ENCODE measurements at regions not wholly inside any gene's neighbourhood (a gene's known extent, or its start where the extent isn't known, plus 50 kb on each side); places are given as distances from the start of the nearest gene placed in this dataset.

GRCh38 chr5:2417301-2417700, 334.2 kb downstream of the IRX2 start:
- Mint-ChIP-seq H3K9me3 (peaks cover 52% of the 10 kb centered on the region), H3K27ac (no peak overlapping the region), H3K36me3 (ENCODE audit: low read depth) (no peaks in the 10 kb centered on the region), H3K4me1 (ENCODE audit: low read depth) (no peaks in the 10 kb centered on the region), H3K27me3 (no peaks in the 10 kb centered on the region), H3K4me3 (no peak overlapping the region)
- intact Hi-C loops (cut with micrococcal nuclease) = no loop called here

- Mint-ChIP-seq H3K4me1 (ENCODE audit: low read depth) (no peaks in the 10 kb centered on the region), H3K4me3 (no peak overlapping the region), H3K9me3 (peaks cover 66% of the 10 kb centered on the region), H3K27me3 (no peaks in the 10 kb centered on the region), H3K27ac (no peak overlapping the region), H3K36me3 (ENCODE audit: low read depth) (no peaks in the 10 kb centered on the region)
- intact Hi-C loops (cut with micrococcal nuclease) = no loop called here
Observed at GRCh38 chr5:2415678-2416077, 335.8 kb downstream of the IRX2 start.

- intact Hi-C loops (cut with micrococcal nuclease) = no loop called here
- Mint-ChIP-seq H3K4me3 (no peak overlapping the region), H3K4me1 (ENCODE audit: low read depth) (no peaks in the 10 kb centered on the region), H3K36me3 (ENCODE audit: low read depth) (no peaks in the 10 kb centered on the region), H3K27ac (no peak overlapping the region), H3K9me3 (peaks cover 36% of the 10 kb centered on the region), H3K27me3 (no peaks in the 10 kb centered on the region)
Observed at GRCh38 chr5:2410451-2410850, 341.0 kb downstream of the IRX2 start.

GRCh38 chr5:2403296-2403695, 348.2 kb downstream of the IRX2 start:
- Mint-ChIP-seq H3K27ac (no peak overlapping the region), H3K4me3 (no peak overlapping the region), H3K9me3 (peaks cover 21% of the 10 kb centered on the region), H3K36me3 (ENCODE audit: low read depth) (no peaks in the 10 kb centered on the region), H3K27me3 (no peaks in the 10 kb centered on the region), H3K4me1 (ENCODE audit: low read depth) (no peaks in the 10 kb centered on the region)
- intact Hi-C loops (cut with micrococcal nuclease) = no loop called here

- Mint-ChIP-seq H3K9me3 (peaks cover 21% of the 10 kb centered on the region), H3K36me3 (ENCODE audit: low read depth) (no peaks in the 10 kb centered on the region), H3K4me1 (ENCODE audit: low read depth) (no peaks in the 10 kb centered on the region), H3K27ac (no peak overlapping the region), H3K27me3 (no peaks in the 10 kb centered on the region), H3K4me3 (no peak overlapping the region)
- intact Hi-C loops (cut with micrococcal nuclease) = no loop called here
Observed at GRCh38 chr5:2399804-2400203, 351.7 kb downstream of the IRX2 start.

GRCh38 chr5:2399096-2399495, 352.4 kb downstream of the IRX2 start:
- Mint-ChIP-seq H3K9me3 (peaks cover 21% of the 10 kb centered on the region), H3K4me3 (no peak overlapping the region), H3K27me3 (no peaks in the 10 kb centered on the region), H3K36me3 (ENCODE audit: low read depth) (no peaks in the 10 kb centered on the region), H3K27ac (no peak overlapping the region), H3K4me1 (ENCODE audit: low read depth) (no peaks in the 10 kb centered on the region)
- intact Hi-C loops (cut with micrococcal nuclease) = no loop called here

GRCh38 chr5:2393556-2393955, 357.9 kb downstream of the IRX2 start:
- no peaks in the 10 kb centered on the region for H3K27me3 Mint-ChIP-seq
- no peaks in the 10 kb centered on the region for H3K4me1 Mint-ChIP-seq (ENCODE audit: low read depth)
- intact Hi-C loops (cut with micrococcal nuclease) = no loop called here
- H3K27ac Mint-ChIP-seq = no peak overlapping the region
- no peak overlapping the region for H3K4me3 Mint-ChIP-seq
- H3K9me3 Mint-ChIP-seq = peaks cover 9% of the 10 kb centered on the region
- H3K36me3 Mint-ChIP-seq (ENCODE audit: low read depth) = no peaks in the 10 kb centered on the region

- peaks cover 9% of the 10 kb centered on the region for H3K9me3 Mint-ChIP-seq
- no peaks in the 10 kb centered on the region for H3K27me3 Mint-ChIP-seq
- H3K4me1 Mint-ChIP-seq (ENCODE audit: low read depth) = no peaks in the 10 kb centered on the region
- intact Hi-C loops (cut with micrococcal nuclease) = no loop called here
- H3K27ac Mint-ChIP-seq = no peak overlapping the region
- no peak overlapping the region for H3K4me3 Mint-ChIP-seq
- no peaks in the 10 kb centered on the region for H3K36me3 Mint-ChIP-seq (ENCODE audit: low read depth)
Observed at GRCh38 chr5:2391566-2391965, 359.9 kb downstream of the IRX2 start.

GRCh38 chr5:2391021-2391420, 360.5 kb downstream of the IRX2 start:
- no peaks in the 10 kb centered on the region for H3K36me3 Mint-ChIP-seq (ENCODE audit: low read depth)
- no peak overlapping the region for H3K27ac Mint-ChIP-seq
- intact Hi-C loops (cut with micrococcal nuclease) = no loop called here
- H3K4me1 Mint-ChIP-seq (ENCODE audit: low read depth) = no peaks in the 10 kb centered on the region
- H3K4me3 Mint-ChIP-seq = no peak overlapping the region
- no peaks in the 10 kb centered on the region for H3K27me3 Mint-ChIP-seq
- H3K9me3 Mint-ChIP-seq = peaks cover 9% of the 10 kb centered on the region

- Mint-ChIP-seq H3K4me3 (no peak overlapping the region), H3K36me3 (ENCODE audit: low read depth) (no peaks in the 10 kb centered on the region)
- intact Hi-C loops (cut with micrococcal nuclease) = no loop called here
Observed at GRCh38 chr5:2388571-2388970, 362.9 kb downstream of the IRX2 start.

GRCh38 chr5:2387634-2388325, 363.7 kb downstream of the IRX2 start:
- intact Hi-C loops (cut with micrococcal nuclease) = no loop called here
- Mint-ChIP-seq H3K4me1 (ENCODE audit: low read depth) (no peaks in the 10 kb centered on the region), H3K27me3 (no peaks in the 10 kb centered on the region), H3K9me3 (peaks cover 7% of the 10 kb centered on the region), H3K27ac (no peak overlapping the region), H3K36me3 (ENCODE audit: low read depth) (no peaks in the 10 kb centered on the region), H3K4me3 (no peak overlapping the region)

More at GRCh38 chr5:2388571-2388970, 362.9 kb downstream of the IRX2 start:
- H3K9me3 Mint-ChIP-seq = peaks cover 9% of the 10 kb centered on the region
- no peaks in the 10 kb centered on the region for H3K27me3 Mint-ChIP-seq
- H3K4me1 Mint-ChIP-seq (ENCODE audit: low read depth) = no peaks in the 10 kb centered on the region
- H3K27ac Mint-ChIP-seq = no peak overlapping the region

- no peaks in the 10 kb centered on the region for H3K27me3 Mint-ChIP-seq
- intact Hi-C loops (cut with micrococcal nuclease) = no loop called here
- no peaks in the 10 kb centered on the region for H3K4me1 Mint-ChIP-seq (ENCODE audit: low read depth)
- H3K36me3 Mint-ChIP-seq (ENCODE audit: low read depth) = no peaks in the 10 kb centered on the region
- H3K4me3 Mint-ChIP-seq = no peak overlapping the region
- H3K9me3 Mint-ChIP-seq = peaks cover 2% of the 10 kb centered on the region
- H3K27ac Mint-ChIP-seq = no peak overlapping the region
Observed at GRCh38 chr5:2387250-2387633, 364.2 kb downstream of the IRX2 start.

- intact Hi-C loops (cut with micrococcal nuclease) = no loop called here
- no peaks in the 10 kb centered on the region for H3K27me3 Mint-ChIP-seq
- H3K4me3 Mint-ChIP-seq = no peak overlapping the region
- H3K27ac Mint-ChIP-seq = no peak overlapping the region
- H3K36me3 Mint-ChIP-seq (ENCODE audit: low read depth) = no peaks in the 10 kb centered on the region
- H3K4me1 Mint-ChIP-seq (ENCODE audit: low read depth) = no peaks in the 10 kb centered on the region
- no peaks in the 10 kb centered on the region for H3K9me3 Mint-ChIP-seq
Observed at GRCh38 chr5:2385818-2386217, 365.7 kb downstream of the IRX2 start.

GRCh38 chr5:2383698-2384065, 367.8 kb downstream of the IRX2 start:
- Mint-ChIP-seq H3K27ac (no peak overlapping the region), H3K4me1 (ENCODE audit: low read depth) (no peaks in the 10 kb centered on the region), H3K4me3 (no peak overlapping the region), H3K27me3 (no peaks in the 10 kb centered on the region), H3K36me3 (ENCODE audit: low read depth) (no peaks in the 10 kb centered on the region), H3K9me3 (no peaks in the 10 kb centered on the region)
- intact Hi-C loops (cut with micrococcal nuclease) = no loop called here
